GM19043 (cell line): ENCODE measurements at regions not wholly inside any gene's neighbourhood (a gene's known extent, or its start where the extent isn't known, plus 50 kb on each side); places are given as distances from the start of the nearest gene placed in this dataset.

Experiments
- ATAC-seq: cut with Tn5 transposase; IDR thresholded peaks from one replicate; pipeline ENCODE4 v1.9.1; 2021; ENCODE audit warnings: low read depth; ENCODE audit not compliant: unreplicated experiment

- ATAC-seq, result no peak
Observed at GRCh38 chr7:114021135-114021534, 102.3 kb upstream of the PPP1R3A start.

- ATAC-seq, result no peak
Observed at GRCh38 chr7:114008696-114009095, 89.9 kb upstream of the PPP1R3A start.

DNA sequence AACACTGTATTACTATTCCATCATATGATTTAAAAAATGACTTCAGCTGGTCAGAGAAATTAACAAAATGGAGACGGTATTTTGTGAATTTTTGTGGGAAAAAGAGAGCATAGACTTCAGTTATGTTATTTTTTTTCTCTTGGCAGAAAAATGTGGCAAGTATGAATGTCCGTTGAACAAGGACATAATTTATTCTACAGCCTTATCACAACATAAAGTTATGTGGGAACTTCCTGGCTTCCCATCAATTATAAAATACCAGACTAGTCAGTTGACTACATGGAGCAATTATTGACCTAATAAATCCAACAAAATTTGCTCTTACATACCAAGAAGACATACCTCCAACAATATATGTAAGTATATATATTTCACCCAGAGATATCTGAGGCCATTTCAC lies 88.6 kb upstream of the PPP1R3A start:
- ATAC-seq, result no peak

DNA sequence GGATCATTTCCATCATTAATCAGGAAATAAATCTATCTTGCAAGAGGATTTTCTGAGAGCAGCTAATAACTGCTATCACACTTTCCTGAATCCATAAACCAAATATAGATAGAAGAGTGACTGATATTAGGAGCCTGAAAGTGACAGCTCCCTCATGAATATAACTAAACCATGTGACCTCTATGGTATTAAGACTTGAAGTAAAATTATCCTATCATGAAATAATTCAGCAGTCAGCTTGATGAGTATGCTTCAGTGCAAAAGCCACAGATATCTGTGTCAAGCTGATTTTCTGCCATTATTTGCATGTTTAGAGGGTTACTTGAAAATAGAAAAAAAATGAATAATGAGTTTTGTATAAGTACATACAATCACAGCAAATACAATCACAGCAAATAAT lies 80.1 kb upstream of the PPP1R3A start:
- ATAC-seq, result no peak

DNA sequence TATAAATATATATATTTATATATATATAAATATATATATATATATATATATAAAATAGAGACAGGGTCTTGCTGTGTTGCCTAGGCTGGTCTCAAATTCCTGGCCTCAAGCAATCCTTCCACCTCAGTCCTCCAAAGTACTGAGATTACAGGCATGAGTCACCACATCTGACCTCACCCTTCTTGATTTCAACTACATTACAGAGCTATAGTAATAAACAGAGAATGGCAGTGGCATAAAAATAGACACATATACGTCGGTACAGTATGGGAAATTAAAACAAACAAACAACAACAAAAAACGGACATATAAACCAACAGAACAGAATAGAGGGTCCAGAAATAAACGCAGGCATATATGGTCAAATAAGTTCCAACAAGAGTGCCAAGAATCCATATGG lies 77.6 kb upstream of the PPP1R3A start:
- ATAC-seq, result no peak

GRCh38 chr7:113986216-113986615 lies 67.4 kb upstream of the PPP1R3A start:
- ATAC-seq, result no peak

DNA sequence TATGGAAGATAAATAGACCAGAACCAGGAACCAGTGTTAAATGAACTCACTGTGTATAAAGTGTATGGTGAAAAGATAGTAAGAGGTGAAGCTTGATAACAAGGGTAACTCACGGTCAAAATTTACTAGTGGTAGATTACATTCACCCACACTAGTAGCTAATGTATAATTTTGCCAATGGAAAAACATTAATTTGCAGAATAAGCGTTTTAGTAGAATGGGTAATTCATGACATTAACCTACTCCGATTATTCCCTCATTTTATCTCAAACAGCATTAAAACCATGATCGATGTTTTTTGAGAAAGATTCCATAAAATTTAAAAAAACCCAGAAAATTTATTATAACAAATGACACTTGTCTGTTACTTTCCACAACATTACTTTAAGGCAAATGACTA lies 57.7 kb upstream of the PPP1R3A start:
- no peak for ATAC-seq

- ATAC-seq, result no peak
Observed at GRCh38 chr7:113968713-113969112, 49.9 kb upstream of the PPP1R3A start.
